H1 (cell line): ENCODE measurements at regions not wholly inside any gene's neighbourhood (a gene's known extent, or its start where the extent isn't known, plus 50 kb on each side); places are given as distances from the start of the nearest gene placed in this dataset.

Experiments used
- CHD1 ChIP-seq: IDR thresholded peaks from 2 replicates; pipeline ENCODE4 v1.6.1; 2012; ENCODE audit warnings: low read depth, low read length, improper control_type of control experiment
- MAFK ChIP-seq: IDR thresholded peaks from 2 replicates; pipeline ENCODE4 v1.6.1; 2012; ENCODE audit warnings: low read depth, mild to moderate bottlenecking, improper control_type of control experiment, low read length
- NANOG ChIP-seq: IDR thresholded peaks from 2 replicates; pipeline ENCODE4 v1.6.1; 2011; ENCODE audit warnings: low read length, low read depth, mild to moderate bottlenecking, inconsistent platforms; ENCODE audit not compliant: insufficient read depth, poor library complexity, severe bottlenecking
- RAD21 ChIP-seq, 2 experiments: IDR thresholded peaks in 1 of 2; conservative IDR thresholded peaks in 1 of 2; 2 replicates each; pipeline ENCODE4 v1.6.1; 2011; ENCODE audit warnings: low read depth in 2 of 2, low read length in 2 of 2, improper control_type of control experiment in 1 of 2, inconsistent platforms in 1 of 2, mild to moderate bottlenecking in 1 of 2, moderate library complexity in 1 of 2
- SUZ12 ChIP-seq: fragments of 200-600 bp; sonication (generic); IDR thresholded peaks from 2 replicates; pipeline ENCODE4 v1.6.1; 2012; ENCODE audit warnings: mild to moderate bottlenecking, inconsistent platforms, low read length, moderate library complexity, mixed read lengths
- TF ChIP-seq, protein P1 (sequence below): fragments of 300-600 bp; sonication (generic); IDR thresholded peaks from 2 replicates; pipeline ENCODE4 v1.7.1; 2012; ENCODE audit warnings: low read length, moderate library complexity, mild to moderate bottlenecking, inconsistent platforms; ENCODE audit not compliant: insufficient replicate concordance
- TF ChIP-seq, protein P2 (sequence below): IDR thresholded peaks from 2 replicates; pipeline ENCODE4 v1.6.1; 2012; ENCODE audit warnings: low read length, inconsistent platforms

GRCh38 chr14:97101561-97101960 lies 304.4 kb downstream of the VRK1 start (continued):
- TF ChIP-seq, protein P1, sequence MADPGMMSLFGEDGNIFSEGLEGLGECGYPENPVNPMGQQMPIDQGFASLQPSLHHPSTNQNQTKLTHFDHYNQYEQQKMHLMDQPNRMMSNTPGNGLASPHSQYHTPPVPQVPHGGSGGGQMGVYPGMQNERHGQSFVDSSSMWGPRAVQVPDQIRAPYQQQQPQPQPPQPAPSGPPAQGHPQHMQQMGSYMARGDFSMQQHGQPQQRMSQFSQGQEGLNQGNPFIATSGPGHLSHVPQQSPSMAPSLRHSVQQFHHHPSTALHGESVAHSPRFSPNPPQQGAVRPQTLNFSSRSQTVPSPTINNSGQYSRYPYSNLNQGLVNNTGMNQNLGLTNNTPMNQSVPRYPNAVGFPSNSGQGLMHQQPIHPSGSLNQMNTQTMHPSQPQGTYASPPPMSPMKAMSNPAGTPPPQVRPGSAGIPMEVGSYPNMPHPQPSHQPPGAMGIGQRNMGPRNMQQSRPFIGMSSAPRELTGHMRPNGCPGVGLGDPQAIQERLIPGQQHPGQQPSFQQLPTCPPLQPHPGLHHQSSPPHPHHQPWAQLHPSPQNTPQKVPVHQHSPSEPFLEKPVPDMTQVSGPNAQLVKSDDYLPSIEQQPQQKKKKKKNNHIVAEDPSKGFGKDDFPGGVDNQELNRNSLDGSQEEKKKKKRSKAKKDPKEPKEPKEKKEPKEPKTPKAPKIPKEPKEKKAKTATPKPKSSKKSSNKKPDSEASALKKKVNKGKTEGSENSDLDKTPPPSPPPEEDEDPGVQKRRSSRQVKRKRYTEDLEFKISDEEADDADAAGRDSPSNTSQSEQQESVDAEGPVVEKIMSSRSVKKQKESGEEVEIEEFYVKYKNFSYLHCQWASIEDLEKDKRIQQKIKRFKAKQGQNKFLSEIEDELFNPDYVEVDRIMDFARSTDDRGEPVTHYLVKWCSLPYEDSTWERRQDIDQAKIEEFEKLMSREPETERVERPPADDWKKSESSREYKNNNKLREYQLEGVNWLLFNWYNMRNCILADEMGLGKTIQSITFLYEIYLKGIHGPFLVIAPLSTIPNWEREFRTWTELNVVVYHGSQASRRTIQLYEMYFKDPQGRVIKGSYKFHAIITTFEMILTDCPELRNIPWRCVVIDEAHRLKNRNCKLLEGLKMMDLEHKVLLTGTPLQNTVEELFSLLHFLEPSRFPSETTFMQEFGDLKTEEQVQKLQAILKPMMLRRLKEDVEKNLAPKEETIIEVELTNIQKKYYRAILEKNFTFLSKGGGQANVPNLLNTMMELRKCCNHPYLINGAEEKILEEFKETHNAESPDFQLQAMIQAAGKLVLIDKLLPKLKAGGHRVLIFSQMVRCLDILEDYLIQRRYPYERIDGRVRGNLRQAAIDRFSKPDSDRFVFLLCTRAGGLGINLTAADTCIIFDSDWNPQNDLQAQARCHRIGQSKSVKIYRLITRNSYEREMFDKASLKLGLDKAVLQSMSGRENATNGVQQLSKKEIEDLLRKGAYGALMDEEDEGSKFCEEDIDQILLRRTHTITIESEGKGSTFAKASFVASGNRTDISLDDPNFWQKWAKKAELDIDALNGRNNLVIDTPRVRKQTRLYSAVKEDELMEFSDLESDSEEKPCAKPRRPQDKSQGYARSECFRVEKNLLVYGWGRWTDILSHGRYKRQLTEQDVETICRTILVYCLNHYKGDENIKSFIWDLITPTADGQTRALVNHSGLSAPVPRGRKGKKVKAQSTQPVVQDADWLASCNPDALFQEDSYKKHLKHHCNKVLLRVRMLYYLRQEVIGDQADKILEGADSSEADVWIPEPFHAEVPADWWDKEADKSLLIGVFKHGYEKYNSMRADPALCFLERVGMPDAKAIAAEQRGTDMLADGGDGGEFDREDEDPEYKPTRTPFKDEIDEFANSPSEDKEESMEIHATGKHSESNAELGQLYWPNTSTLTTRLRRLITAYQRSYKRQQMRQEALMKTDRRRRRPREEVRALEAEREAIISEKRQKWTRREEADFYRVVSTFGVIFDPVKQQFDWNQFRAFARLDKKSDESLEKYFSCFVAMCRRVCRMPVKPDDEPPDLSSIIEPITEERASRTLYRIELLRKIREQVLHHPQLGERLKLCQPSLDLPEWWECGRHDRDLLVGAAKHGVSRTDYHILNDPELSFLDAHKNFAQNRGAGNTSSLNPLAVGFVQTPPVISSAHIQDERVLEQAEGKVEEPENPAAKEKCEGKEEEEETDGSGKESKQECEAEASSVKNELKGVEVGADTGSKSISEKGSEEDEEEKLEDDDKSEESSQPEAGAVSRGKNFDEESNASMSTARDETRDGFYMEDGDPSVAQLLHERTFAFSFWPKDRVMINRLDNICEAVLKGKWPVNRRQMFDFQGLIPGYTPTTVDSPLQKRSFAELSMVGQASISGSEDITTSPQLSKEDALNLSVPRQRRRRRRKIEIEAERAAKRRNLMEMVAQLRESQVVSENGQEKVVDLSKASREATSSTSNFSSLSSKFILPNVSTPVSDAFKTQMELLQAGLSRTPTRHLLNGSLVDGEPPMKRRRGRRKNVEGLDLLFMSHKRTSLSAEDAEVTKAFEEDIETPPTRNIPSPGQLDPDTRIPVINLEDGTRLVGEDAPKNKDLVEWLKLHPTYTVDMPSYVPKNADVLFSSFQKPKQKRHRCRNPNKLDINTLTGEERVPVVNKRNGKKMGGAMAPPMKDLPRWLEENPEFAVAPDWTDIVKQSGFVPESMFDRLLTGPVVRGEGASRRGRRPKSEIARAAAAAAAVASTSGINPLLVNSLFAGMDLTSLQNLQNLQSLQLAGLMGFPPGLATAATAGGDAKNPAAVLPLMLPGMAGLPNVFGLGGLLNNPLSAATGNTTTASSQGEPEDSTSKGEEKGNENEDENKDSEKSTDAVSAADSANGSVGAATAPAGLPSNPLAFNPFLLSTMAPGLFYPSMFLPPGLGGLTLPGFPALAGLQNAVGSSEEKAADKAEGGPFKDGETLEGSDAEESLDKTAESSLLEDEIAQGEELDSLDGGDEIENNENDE = no peak
- TF ChIP-seq, protein P2, sequence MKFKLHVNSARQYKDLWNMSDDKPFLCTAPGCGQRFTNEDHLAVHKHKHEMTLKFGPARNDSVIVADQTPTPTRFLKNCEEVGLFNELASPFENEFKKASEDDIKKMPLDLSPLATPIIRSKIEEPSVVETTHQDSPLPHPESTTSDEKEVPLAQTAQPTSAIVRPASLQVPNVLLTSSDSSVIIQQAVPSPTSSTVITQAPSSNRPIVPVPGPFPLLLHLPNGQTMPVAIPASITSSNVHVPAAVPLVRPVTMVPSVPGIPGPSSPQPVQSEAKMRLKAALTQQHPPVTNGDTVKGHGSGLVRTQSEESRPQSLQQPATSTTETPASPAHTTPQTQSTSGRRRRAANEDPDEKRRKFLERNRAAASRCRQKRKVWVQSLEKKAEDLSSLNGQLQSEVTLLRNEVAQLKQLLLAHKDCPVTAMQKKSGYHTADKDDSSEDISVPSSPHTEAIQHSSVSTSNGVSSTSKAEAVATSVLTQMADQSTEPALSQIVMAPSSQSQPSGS = no peak
- TF ChIP-seq MAFK (no peak), RAD21 (IDR thresholded peaks at IDR 0.05 in 1 of 2, conservative IDR thresholded peaks at IDR 0.05 in 1 of 2; ENCODE audit: low read depth in 2 of 2, low read length in 2 of 2) (no peak), NANOG (no peak), SUZ12 (no peak), CHD1 (no peak)
